Ovary (tissue), 7 donors: ENCODE measurements at regions not wholly inside any gene's neighbourhood (a gene's known extent, or its start where the extent isn't known, plus 50 kb on each side); places are given as distances from the start of the nearest gene placed in this dataset.

ENCODE experiments used
- DNase-seq, 5 donors: peaks; one replicate each; pipeline ENCODE4 v3.0.0-alpha.2; 2019 to 2020
- H3K27ac ChIP-seq, 2 donors: fragments of 200-600 bp; one replicate each; pipeline versions ENCODE4 v1.5.1 to v1.8.0; 2019 to 2022
- H3K27me3 ChIP-seq: fragments of 200-600 bp; one replicate; pipeline ENCODE4 v1.8.0; 2022
- H3K36me3 ChIP-seq: fragments of 200-600 bp; sonication (generic); one replicate; pipeline ENCODE4 v1.5.1; 2019
- H3K4me1 ChIP-seq: one replicate; pipeline ENCODE4 v1.8.1; 2013; ENCODE audit warnings: mild to moderate bottlenecking, moderate library complexity; ENCODE audit not compliant: insufficient read depth
- H3K4me3 ChIP-seq: fragments of 200-600 bp; sonication (generic); one replicate; pipeline ENCODE4 v1.5.1; 2017
- H3K9me3 ChIP-seq, 2 donors: fragments of 200-600 bp in 1 of 2; sonication (generic) in 1 of 2; one replicate each; pipeline versions ENCODE4 v1.5.1 to v1.8.1; 2013 to 2019; ENCODE audit warnings: mild to moderate bottlenecking in 1 of 2, moderate library complexity in 1 of 2
- EP300 ChIP-seq: sonication (generic); formaldehyde crosslinking; IDR thresholded peaks from one replicate; pipeline ENCODE4 v1.6.1; 2017; ENCODE audit warnings: antibody characterized with exemption
- POLR2A ChIP-seq: fragments of 450-650 bp; IDR thresholded peaks from one replicate; pipeline ENCODE4 v1.6.1; 2017; ENCODE audit warnings: antibody characterized with exemption, mild to moderate bottlenecking, moderate library complexity
- WGBS, 3 donors: extraction: QIAGEN DNeasy Blood & Tissue Kit in 1 of 3; methylation state at CpG; one replicate each; pipeline versions ENCODE4 v1.1.5 to v1.1.7; 2013 to 2017; 5-methylcytosine and 5-hydroxymethylcytosine counted together
- intact Hi-C, 4 donors: fragments of 100-400 bp; cut with DNase I; formaldehyde crosslinking; loops; one replicate each; pipeline versions ENCODE4 v1.11.0 to v1.15.1; 2022 to 2023
- TF ChIP-seq, protein P1 (sequence below), 3 donors: fragments of 450-650 bp in 2 of 3; fragments of 200-600 bp in 1 of 3; IDR thresholded peaks; one replicate each; pipeline versions ENCODE4 v1.5.1 to v1.8.0; 2016 to 2022; ENCODE audit warnings: antibody characterized with exemption in 3 of 3, mild to moderate bottlenecking in 1 of 3
- donor health status: DM: no; HTN: no; CAD: no; lungs with moderate emphysema.
- donor health status: DM: no; HTN: no; CAD: no.
- donor health status: Bipolar disorder and iron deficiency.
- donor health status: DM: no; HTN: no; CAD: no.
- donor health status: DM: yes; HTN: yes; CAD: no.

GRCh38 chr2:187842978-187843847, 289.0 kb upstream of the TFPI start:
- Histone ChIP-seq H3K4me1 (no peaks in the 10 kb centered on the region), H3K4me3 (no peak overlapping the region), H3K27me3 (no peaks in the 10 kb centered on the region), H3K36me3 (no peaks in the 10 kb centered on the region), H3K9me3 (no peaks in the 10 kb centered on the region), H3K27ac (no peak overlapping the region)
- TF ChIP-seq EP300 (no peak), POLR2A (no peak)
- TF ChIP-seq, protein P1, sequence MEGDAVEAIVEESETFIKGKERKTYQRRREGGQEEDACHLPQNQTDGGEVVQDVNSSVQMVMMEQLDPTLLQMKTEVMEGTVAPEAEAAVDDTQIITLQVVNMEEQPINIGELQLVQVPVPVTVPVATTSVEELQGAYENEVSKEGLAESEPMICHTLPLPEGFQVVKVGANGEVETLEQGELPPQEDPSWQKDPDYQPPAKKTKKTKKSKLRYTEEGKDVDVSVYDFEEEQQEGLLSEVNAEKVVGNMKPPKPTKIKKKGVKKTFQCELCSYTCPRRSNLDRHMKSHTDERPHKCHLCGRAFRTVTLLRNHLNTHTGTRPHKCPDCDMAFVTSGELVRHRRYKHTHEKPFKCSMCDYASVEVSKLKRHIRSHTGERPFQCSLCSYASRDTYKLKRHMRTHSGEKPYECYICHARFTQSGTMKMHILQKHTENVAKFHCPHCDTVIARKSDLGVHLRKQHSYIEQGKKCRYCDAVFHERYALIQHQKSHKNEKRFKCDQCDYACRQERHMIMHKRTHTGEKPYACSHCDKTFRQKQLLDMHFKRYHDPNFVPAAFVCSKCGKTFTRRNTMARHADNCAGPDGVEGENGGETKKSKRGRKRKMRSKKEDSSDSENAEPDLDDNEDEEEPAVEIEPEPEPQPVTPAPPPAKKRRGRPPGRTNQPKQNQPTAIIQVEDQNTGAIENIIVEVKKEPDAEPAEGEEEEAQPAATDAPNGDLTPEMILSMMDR (IDR thresholded peaks at IDR 0.05), result peak in 2 of 3 donors; percentile 27 to 57
- no peak for DNase-seq
- 45 to 51% (median 50%) methylated on average over 8 of the region's 8 CpGs for WGBS, 3 donors
- intact Hi-C loops, result loop anchor here in 2 of 4 donors (10.0 kb wide), 2 partner anchors 248 to 338 kb away; no protein-coding TSS in a partner anchor

GRCh38 chr2:187847245-187848208, 293.3 kb upstream of the TFPI start:
- intact Hi-C loops, result loop anchor here in 2 of 4 donors (10.0 kb wide), 2 partner anchors 253 to 343 kb away; no protein-coding TSS in a partner anchor
- no peak for DNase-seq
- TF ChIP-seq, protein P1 (IDR thresholded peaks at IDR 0.05), result no peak
- no peak for TF ChIP-seq EP300
- no peak for TF ChIP-seq POLR2A
- 85 to 88% (median 86%) methylated on average over 1 of the region's 1 CpG for WGBS, 3 donors
- Histone ChIP-seq H3K4me1 (peaks cover 2% of the 10 kb centered on the region), H3K27me3 (no peaks in the 10 kb centered on the region), H3K27ac (no peak overlapping the region), H3K36me3 (no peaks in the 10 kb centered on the region), H3K9me3 (no peaks in the 10 kb centered on the region), H3K4me3 (no peak overlapping the region)

- Histone ChIP-seq H3K9me3 (no peaks in the 10 kb centered on the region), H3K27ac (peak overlapping the region in 1 of 2 donors; percentile 26), H3K27me3 (no peaks in the 10 kb centered on the region), H3K36me3 (no peaks in the 10 kb centered on the region), H3K4me3 (peak overlapping the region; percentile 8), H3K4me1 (peaks cover 2% of the 10 kb centered on the region)
- DNase-seq, result peak in 1 of 5 donors; percentile 35
- WGBS, 3 donors, result 8 to 19% (median 15%) methylated on average over 5 of the region's 5 CpGs
- TF ChIP-seq POLR2A (no peak), EP300 (no peak)
- TF ChIP-seq, protein P1 (IDR thresholded peaks at IDR 0.05), result no peak
- intact Hi-C loops, result no loop called here
Measured at GRCh38 chr2:187851955-187852561, 297.8 kb upstream of the TFPI start.

- 52 to 77% (median 56%) methylated on average over 1 of the region's 1 CpG for WGBS, 3 donors
- intact Hi-C loops, result no loop called here
- no peak overlapping the region for H3K27ac ChIP-seq
Measured at GRCh38 chr2:187853381-187853791, 299.2 kb upstream of the TFPI start.

More at GRCh38 chr2:187853381-187853791, 299.2 kb upstream of the TFPI start:
- Histone ChIP-seq H3K27me3 (no peaks in the 10 kb centered on the region), H3K36me3 (no peaks in the 10 kb centered on the region), H3K4me3 (no peak overlapping the region), H3K4me1 (peaks cover 2% of the 10 kb centered on the region), H3K9me3 (no peaks in the 10 kb centered on the region)
- TF ChIP-seq, protein P1 (IDR thresholded peaks at IDR 0.05), result no peak
- TF ChIP-seq POLR2A (no peak), EP300 (no peak)
- DNase-seq, result no peak
